Neuronal stem cell (in vitro differentiated cells): ENCODE measurements at regions not wholly inside any gene's neighbourhood (a gene's known extent, or its start where the extent isn't known, plus 50 kb on each side); places are given as distances from the start of the nearest gene placed in this dataset.

Source experiments
- DNase-seq: peaks from one replicate; pipeline ENCODE4 v3.0.0-alpha.2; 2013; ENCODE audit warnings: low spot score
- H2AFZ ChIP-seq: one replicate; pipeline ENCODE4 v1.6.1; 2013; ENCODE audit warnings: mild to moderate bottlenecking, low read length, inconsistent platforms
- H2AK5ac ChIP-seq: 2 replicates; pipeline ENCODE4 v1.6.1; 2013; ENCODE audit warnings: low read depth, mild to moderate bottlenecking, inconsistent platforms, low read length, moderate library complexity, mixed read lengths
- H2BK120ac ChIP-seq: 2 replicates; pipeline ENCODE4 v1.6.1; 2013; ENCODE audit warnings: low read depth, mild to moderate bottlenecking, inconsistent platforms, low read length, moderate library complexity, mixed read lengths
- H2BK12ac ChIP-seq: one replicate; pipeline ENCODE4 v1.6.1; 2013; ENCODE audit warnings: low read length, inconsistent platforms
- H2BK15ac ChIP-seq: 2 replicates; pipeline ENCODE4 v1.6.1; 2013; ENCODE audit warnings: mild to moderate bottlenecking, low read length, inconsistent platforms, mixed read lengths
- H2BK5ac ChIP-seq: one replicate; pipeline ENCODE4 v1.6.1; 2013; ENCODE audit warnings: inconsistent platforms, mild to moderate bottlenecking, low read length, moderate library complexity
- H3K14ac ChIP-seq: one replicate; pipeline ENCODE4 v1.6.1; 2013; ENCODE audit warnings: low read length, inconsistent platforms
- H3K18ac ChIP-seq: 2 replicates; pipeline ENCODE4 v1.6.1; 2013; ENCODE audit warnings: low read length, inconsistent platforms
- H3K23ac ChIP-seq: 2 replicates; pipeline ENCODE4 v1.6.1; 2013; ENCODE audit warnings: low read depth, mild to moderate bottlenecking, mixed read lengths, low read length, inconsistent platforms; ENCODE audit not compliant: poor library complexity
- H3K27ac ChIP-seq: replicated peaks from 3 replicates; pipeline ENCODE4 v1.5.1; 2013; ENCODE audit warnings: low read length, inconsistent platforms
- H3K27me3 ChIP-seq, 3 experiments: 2 replicates each; pipeline ENCODE4 v1.6.1; 2013; ENCODE audit warnings: low read length in 3 of 3, mild to moderate bottlenecking in 2 of 3, inconsistent platforms in 1 of 3, low read depth in 1 of 3, mixed read lengths in 1 of 3, moderate library complexity in 1 of 3; ENCODE audit not compliant: control insufficient read depth in 3 of 3, insufficient read depth in 3 of 3
- H3K36me3 ChIP-seq, 2 donors: replicated peaks in 1 of 2; 2 replicates each; pipeline ENCODE4 v1.6.1; 2013; ENCODE audit warnings: low read length in 2 of 2; ENCODE audit not compliant: control insufficient read depth in 2 of 2, insufficient read depth in 2 of 2
- H3K4ac ChIP-seq: 2 replicates; pipeline ENCODE4 v1.6.1; 2013; ENCODE audit warnings: inconsistent platforms, mild to moderate bottlenecking, low read length, moderate library complexity
- H3K4me1 ChIP-seq, 2 donors: 1 replicate in 1 of 2; 2 replicates in 1 of 2; pipeline ENCODE4 v1.6.1; 2013; ENCODE audit warnings: low read length in 2 of 2, low read depth in 1 of 2; ENCODE audit not compliant: control insufficient read depth in 2 of 2, insufficient read depth in 1 of 2
- H3K4me2 ChIP-seq: one replicate; pipeline ENCODE4 v1.6.1; 2013; ENCODE audit warnings: mild to moderate bottlenecking, low read length, inconsistent platforms; ENCODE audit not compliant: insufficient read depth, poor library complexity, severe bottlenecking
- H3K4me3 ChIP-seq, 2 donors: 2 replicates each; pipeline ENCODE4 v1.5.1; 2013; ENCODE audit warnings: low read length in 2 of 2, mild to moderate bottlenecking in 2 of 2, inconsistent platforms in 1 of 2, moderate library complexity in 1 of 2
- H3K79me1 ChIP-seq: one replicate; pipeline ENCODE4 v1.6.1; 2013; ENCODE audit warnings: low read depth, mild to moderate bottlenecking, inconsistent platforms, low read length, moderate library complexity
- H3K9ac ChIP-seq: one replicate; pipeline ENCODE4 v1.6.1; 2013; ENCODE audit warnings: mild to moderate bottlenecking, low read depth, low read length, inconsistent platforms; ENCODE audit not compliant: poor library complexity
- H3K9me3 ChIP-seq, 2 donors: replicated peaks in 1 of 2; 2 replicates each; pipeline versions ENCODE3 to v1.6.1; 2013; ENCODE audit warnings: low read length in 2 of 2, mild to moderate bottlenecking in 2 of 2, inconsistent platforms in 1 of 2, low read depth in 1 of 2, mixed read lengths in 1 of 2, moderate library complexity in 1 of 2; ENCODE audit not compliant: control insufficient read depth in 2 of 2, insufficient read depth in 1 of 2
- H4K8ac ChIP-seq: one replicate; pipeline ENCODE4 v1.6.1; 2013; ENCODE audit warnings: low read depth, mild to moderate bottlenecking, inconsistent platforms, low read length, moderate library complexity
- H4K91ac ChIP-seq: one replicate; pipeline ENCODE4 v1.6.1; 2013; ENCODE audit warnings: low read length, low read depth, mild to moderate bottlenecking, inconsistent platforms; ENCODE audit not compliant: poor library complexity
- WGBS, 2 donors: extraction: QIAGEN DNeasy Blood & Tissue Kit; methylation state at CpG; one replicate each; pipeline ENCODE4 v1.1.7; 2013; ENCODE audit warnings: missing lambda C conversion rate in 2 of 2, mixed read lengths in 1 of 2; ENCODE audit not compliant: insufficient read length in 2 of 2, insufficient replicate concordance in 1 of 2; ENCODE audit errors: extremely low coverage in 2 of 2; 5-methylcytosine and 5-hydroxymethylcytosine counted together

DNA sequence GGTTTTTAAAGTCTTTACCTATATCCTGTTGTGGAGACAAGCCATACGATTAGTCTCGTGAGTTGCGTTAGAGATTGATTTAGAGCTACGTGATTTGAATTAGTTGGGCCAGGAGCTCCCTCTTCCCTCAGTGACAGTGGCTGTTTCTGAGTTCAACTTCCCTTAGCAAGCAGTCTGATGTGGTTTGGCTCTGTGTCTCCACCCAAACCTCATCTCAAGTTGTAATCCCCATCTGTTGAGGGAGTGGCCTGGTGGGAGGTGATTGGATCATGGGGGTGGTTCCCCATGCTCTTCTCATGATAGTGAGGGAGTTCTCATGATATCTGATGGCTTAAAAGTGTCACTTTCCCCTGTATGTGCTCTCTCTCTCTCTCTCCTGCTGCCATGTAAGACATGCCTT is 192.9 kb upstream of the PTGFR start:
- no CpG with 5 or more reads among the region's 4 CpGs for WGBS, 2 donors
- Histone ChIP-seq H4K8ac (no peak overlapping the region), H3K4ac (no peak overlapping the region), H2BK120ac (no peak overlapping the region), H3K9me3 (no peaks in the 10 kb centered on the region), H2AFZ (no peak overlapping the region), H3K14ac (no peak overlapping the region), H2BK12ac (no peak overlapping the region), H2BK5ac (no peak overlapping the region), H3K36me3 (no peaks in the 10 kb centered on the region), H2AK5ac (no peak overlapping the region), H4K91ac (no peak overlapping the region), H3K27ac (no peak overlapping the region), H3K4me3 (no peak overlapping the region), H3K79me1 (no peaks in the 10 kb centered on the region), H2BK15ac (no peak overlapping the region), H3K9ac (no peak overlapping the region), H3K4me1 (no peaks in the 10 kb centered on the region), H3K23ac (no peak overlapping the region), H3K18ac (no peak overlapping the region), H3K4me2 (no peak overlapping the region), H3K27me3 (no peaks in the 10 kb centered on the region)
- DNase-seq: no peak

DNA sequence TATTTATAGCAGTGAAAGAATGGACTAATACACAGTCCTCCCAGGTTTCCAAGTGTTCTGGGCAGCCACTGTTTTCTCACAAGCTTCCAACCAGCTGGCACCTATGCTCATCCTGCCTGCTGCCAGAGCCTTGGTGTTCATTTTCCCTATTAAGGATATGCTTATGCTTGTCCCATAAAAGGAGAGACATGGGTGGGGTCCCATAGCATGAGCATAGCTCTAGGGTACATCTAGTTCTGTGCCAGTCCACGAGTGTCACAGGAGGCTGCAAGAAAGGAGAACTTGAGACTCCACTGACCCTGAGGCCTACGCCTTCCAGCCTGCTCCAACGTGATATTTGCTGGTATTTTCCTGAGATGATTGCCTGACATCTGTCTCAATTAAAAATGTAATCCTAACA is 192.4 kb upstream of the PTGFR start:
- H3K79me1 ChIP-seq: no peaks in the 10 kb centered on the region
- H3K9me3 ChIP-seq: no peaks in the 10 kb centered on the region
- no peak overlapping the region for H3K27ac ChIP-seq
- no peak overlapping the region for H2BK5ac ChIP-seq
- H4K91ac ChIP-seq: no peak overlapping the region
- H3K4me2 ChIP-seq: no peak overlapping the region
- no peak for DNase-seq
- H2BK120ac ChIP-seq: no peak overlapping the region
- H3K27me3 ChIP-seq: no peaks in the 10 kb centered on the region
- no peak overlapping the region for H3K9ac ChIP-seq
- no peaks in the 10 kb centered on the region for H3K36me3 ChIP-seq
- H3K18ac ChIP-seq: no peak overlapping the region
- H2BK15ac ChIP-seq: no peak overlapping the region
- H2AFZ ChIP-seq: no peak overlapping the region
- no peak overlapping the region for H2BK12ac ChIP-seq
- H4K8ac ChIP-seq: no peak overlapping the region
- H3K4me1 ChIP-seq: no peaks in the 10 kb centered on the region
- WGBS, 2 donors: no CpG with 5 or more reads among the region's 3 CpGs
- no peak overlapping the region for H2AK5ac ChIP-seq
- H3K23ac ChIP-seq: no peak overlapping the region
- no peak overlapping the region for H3K4ac ChIP-seq
- no peak overlapping the region for H3K4me3 ChIP-seq
- no peak overlapping the region for H3K14ac ChIP-seq

DNA sequence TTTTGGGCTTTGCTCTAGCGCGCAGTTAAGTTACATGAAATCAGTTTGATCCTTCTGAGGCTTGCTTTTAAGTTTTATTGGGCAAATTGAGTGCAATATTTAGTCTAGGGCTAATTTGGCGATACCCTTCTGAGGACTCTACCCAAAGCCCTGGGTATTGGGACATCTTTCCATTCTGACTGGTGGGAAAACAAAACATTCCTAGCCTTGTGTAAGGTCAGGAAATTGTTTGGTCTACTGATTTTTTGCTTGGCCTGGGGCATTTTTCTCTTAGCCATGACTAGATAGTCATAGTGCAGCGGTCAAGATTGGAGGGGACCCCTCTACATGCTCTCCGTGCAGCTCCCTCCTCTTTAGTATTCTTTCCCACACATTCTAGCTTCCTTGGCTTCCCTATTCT is 189.6 kb upstream of the PTGFR start:
- no peak overlapping the region for H3K9ac ChIP-seq
- no peak overlapping the region for H3K4me2 ChIP-seq
- H2BK12ac ChIP-seq: no peak overlapping the region
- no peak overlapping the region for H2AK5ac ChIP-seq
- no CpG with 5 or more reads among the region's 5 CpGs for WGBS, 2 donors
- H3K14ac ChIP-seq: no peak overlapping the region
- H3K23ac ChIP-seq: no peak overlapping the region
- H3K18ac ChIP-seq: no peak overlapping the region
- no peaks in the 10 kb centered on the region for H3K79me1 ChIP-seq
- no peak overlapping the region for H2BK5ac ChIP-seq
- H3K9me3 ChIP-seq: no peaks in the 10 kb centered on the region
- no peak overlapping the region for H4K8ac ChIP-seq
- H2BK120ac ChIP-seq: no peak overlapping the region
- DNase-seq: no peak
- no peaks in the 10 kb centered on the region for H3K27me3 ChIP-seq
- H3K4me1 ChIP-seq: no peaks in the 10 kb centered on the region
- no peak overlapping the region for H3K27ac ChIP-seq
- H2AFZ ChIP-seq: no peak overlapping the region
- no peak overlapping the region for H3K4ac ChIP-seq
- H3K4me3 ChIP-seq: no peak overlapping the region
- no peaks in the 10 kb centered on the region for H3K36me3 ChIP-seq
- no peak overlapping the region for H2BK15ac ChIP-seq
- no peak overlapping the region for H4K91ac ChIP-seq

DNA sequence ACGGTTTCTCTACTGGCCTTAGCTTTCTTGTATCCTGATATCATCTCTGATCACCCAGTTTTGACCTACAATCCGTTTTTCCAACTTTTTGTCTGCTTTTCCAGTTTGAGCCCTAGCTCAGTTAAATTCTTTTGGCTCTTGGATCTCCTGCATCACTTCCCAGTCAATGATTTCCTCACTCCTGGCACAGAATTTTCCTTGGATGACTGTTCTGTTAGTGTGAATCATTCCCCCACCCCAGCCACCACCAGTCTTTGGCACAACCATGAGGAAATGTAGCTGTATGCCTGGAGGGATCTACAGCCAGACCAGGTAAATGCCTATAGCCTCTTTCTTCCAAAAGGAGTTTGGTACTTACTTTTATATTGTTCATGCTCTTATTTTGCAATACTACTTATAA is 187.2 kb upstream of the PTGFR start:
- Histone ChIP-seq H3K4ac (no peak overlapping the region), H3K79me1 (no peaks in the 10 kb centered on the region), H3K27me3 (no peaks in the 10 kb centered on the region), H3K4me1 (no peaks in the 10 kb centered on the region), H2BK5ac (no peak overlapping the region), H3K4me3 (no peak overlapping the region), H2BK15ac (no peak overlapping the region), H3K23ac (no peak overlapping the region), H3K14ac (no peak overlapping the region), H2BK12ac (no peak overlapping the region), H3K36me3 (no peaks in the 10 kb centered on the region), H3K9ac (no peak overlapping the region), H4K91ac (no peak overlapping the region), H4K8ac (no peak overlapping the region), H2AK5ac (no peak overlapping the region), H3K18ac (no peak overlapping the region), H2AFZ (no peak overlapping the region), H3K9me3 (no peaks in the 10 kb centered on the region), H3K4me2 (no peak overlapping the region), H3K27ac (no peak overlapping the region), H2BK120ac (no peak overlapping the region)
- no peak for DNase-seq
- no CpG with 5 or more reads among the region's 2 CpGs for WGBS, 2 donors
